HEK293 (cell line): ENCODE measurements at regions not wholly inside any gene's neighbourhood (a gene's known extent, or its start where the extent isn't known, plus 50 kb on each side); places are given as distances from the start of the nearest gene placed in this dataset.

Source experiments
- CTCF ChIP-seq: fragments of 450-650 bp; formaldehyde crosslinking; IDR thresholded peaks from 2 replicates; pipeline ENCODE4 v1.5.1; 2016; ENCODE audit warnings: missing biosample characterization, missing genetic modification characterization
- GLI4 ChIP-seq: fragments of 450-650 bp; formaldehyde crosslinking; IDR thresholded peaks from 2 replicates; pipeline ENCODE4 v1.5.1; 2016; ENCODE audit warnings: missing biosample characterization, missing genetic modification characterization
- YY1 ChIP-seq: fragments of 450-650 bp; formaldehyde crosslinking; IDR thresholded peaks from 2 replicates; pipeline ENCODE4 v1.5.1; 2018; ENCODE audit warnings: missing biosample characterization, missing genetic modification characterization
- ZBTB1 ChIP-seq: fragments of 450-650 bp; formaldehyde crosslinking; IDR thresholded peaks from 2 replicates; pipeline ENCODE4 v1.5.1; 2016; ENCODE audit warnings: missing biosample characterization, missing genetic modification characterization
- ZBTB11 ChIP-seq: fragments of 450-650 bp; formaldehyde crosslinking; conservative IDR thresholded peaks from 2 replicates; pipeline ENCODE4 v1.5.1; 2016; ENCODE audit warnings: low read depth, missing biosample characterization, missing genetic modification characterization
- ZNF335 ChIP-seq: fragments of 450-650 bp; formaldehyde crosslinking; conservative IDR thresholded peaks from 2 replicates; pipeline ENCODE4 v1.5.1; 2016; ENCODE audit warnings: missing biosample characterization, missing genetic modification characterization
- ZNF658 ChIP-seq: fragments of 450-650 bp; formaldehyde crosslinking; IDR thresholded peaks from 2 replicates; pipeline ENCODE4; 2016; ENCODE audit warnings: missing biosample characterization, missing genetic modification characterization
- ZSCAN16 ChIP-seq: fragments of 450-650 bp; formaldehyde crosslinking; IDR thresholded peaks from 2 replicates; pipeline ENCODE4 v1.5.1; 2016; ENCODE audit warnings: missing biosample characterization, missing genetic modification characterization
- TF ChIP-seq, protein P1 (sequence below): fragments of 450-650 bp; formaldehyde crosslinking; IDR thresholded peaks from 2 replicates; pipeline ENCODE4 v1.5.1; 2017; ENCODE audit warnings: missing biosample characterization, mild to moderate bottlenecking, missing genetic modification characterization, moderate library complexity

DNA sequence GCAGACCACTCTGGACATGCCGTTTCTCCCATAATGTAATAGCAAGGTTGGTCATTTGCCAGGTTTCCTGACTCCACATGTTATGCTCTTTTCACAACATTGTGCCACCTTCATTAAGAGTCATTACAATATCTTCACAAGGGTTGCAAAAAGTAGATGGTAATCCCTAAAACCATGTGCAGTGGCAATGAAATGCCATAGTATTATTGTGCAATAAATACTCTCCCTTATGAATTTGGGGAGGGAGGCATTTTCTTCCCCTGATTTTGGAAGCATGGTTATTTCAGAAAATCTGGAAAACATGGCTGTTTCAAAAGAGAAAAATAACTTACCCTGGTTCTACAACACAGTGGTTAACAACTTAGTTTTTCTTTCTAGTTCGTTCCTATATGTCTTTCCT, 75.1 kb downstream of the BLTP1 start:
- TF ChIP-seq ZNF335 (tag by site-specific recombination) (no peak), GLI4 (tag by site-specific recombination) (no peak), CTCF (tag by site-specific recombination) (no peak), ZBTB1 (tag by site-specific recombination) (no peak), YY1 (tag by site-specific recombination) (no peak), ZNF658 (tag by site-specific recombination) (no peak), ZSCAN16 (tag by site-specific recombination) (no peak), ZBTB11 (no peak)
- TF ChIP-seq, protein P1, sequence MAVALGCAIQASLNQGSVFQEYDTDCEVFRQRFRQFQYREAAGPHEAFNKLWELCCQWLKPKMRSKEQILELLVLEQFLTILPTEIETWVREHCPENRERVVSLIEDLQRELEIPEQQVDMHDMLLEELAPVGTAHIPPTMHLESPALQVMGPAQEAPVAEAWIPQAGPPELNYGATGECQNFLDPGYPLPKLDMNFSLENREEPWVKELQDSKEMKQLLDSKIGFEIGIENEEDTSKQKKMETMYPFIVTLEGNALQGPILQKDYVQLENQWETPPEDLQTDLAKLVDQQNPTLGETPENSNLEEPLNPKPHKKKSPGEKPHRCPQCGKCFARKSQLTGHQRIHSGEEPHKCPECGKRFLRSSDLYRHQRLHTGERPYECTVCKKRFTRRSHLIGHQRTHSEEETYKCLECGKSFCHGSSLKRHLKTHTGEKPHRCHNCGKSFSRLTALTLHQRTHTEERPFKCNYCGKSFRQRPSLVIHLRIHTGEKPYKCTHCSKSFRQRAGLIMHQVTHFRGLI = no peak
